Astrocyte of the hippocampus (primary cell): ENCODE measurements at regions not wholly inside any gene's neighbourhood (a gene's known extent, or its start where the extent isn't known, plus 50 kb on each side); places are given as distances from the start of the nearest gene placed in this dataset.
"Not testable (repeated sequence)": the region's sequence is repeated elsewhere in the genome, so short reads cannot be mapped to it uniquely, and the experiment has no call there.

Source experiments
- DNase-seq: peaks from one replicate; pipeline ENCODE4 v3.0.0; 2011; ENCODE audit warnings: low read depth, low spot score

DNA sequence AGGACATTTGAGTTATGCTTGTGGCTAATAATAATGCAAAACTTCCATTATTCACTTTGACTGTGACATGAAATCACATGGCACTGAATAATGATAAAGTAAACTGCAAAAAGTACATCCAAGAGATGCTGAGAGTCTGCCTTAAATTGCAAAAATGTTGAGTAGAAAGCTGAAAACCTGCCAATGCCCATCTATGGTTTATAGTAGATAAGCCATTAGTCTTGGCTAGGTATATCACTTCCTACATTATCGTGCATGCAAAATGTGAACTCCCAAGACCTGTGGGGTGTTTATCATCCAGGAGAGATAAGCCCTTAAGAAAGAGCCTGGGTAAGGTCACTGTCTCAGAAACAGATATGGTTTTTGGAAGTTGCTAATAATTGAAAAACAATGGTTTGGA lies 208.7 kb upstream of the DPYD start:
- DNase-seq, result no peak

DNA sequence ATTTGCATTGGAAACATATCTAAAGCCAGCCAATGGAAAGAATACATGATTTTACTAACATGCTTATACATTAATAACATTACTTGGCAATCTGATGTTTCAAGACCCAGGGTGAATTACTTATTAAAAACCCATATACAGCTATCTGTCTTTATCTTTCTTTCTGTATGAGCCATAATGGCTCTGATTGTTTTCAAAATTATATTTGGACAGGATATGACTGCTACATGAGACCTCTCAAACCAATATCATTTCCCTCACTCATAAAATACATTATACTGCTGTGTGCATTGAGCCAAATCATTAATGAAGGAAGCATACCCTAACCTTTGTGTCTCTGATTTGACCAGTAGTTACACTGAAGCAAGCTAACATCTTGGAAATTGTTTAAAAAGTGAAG lies 205.9 kb upstream of the DPYD start:
- DNase-seq, result no peak

DNA sequence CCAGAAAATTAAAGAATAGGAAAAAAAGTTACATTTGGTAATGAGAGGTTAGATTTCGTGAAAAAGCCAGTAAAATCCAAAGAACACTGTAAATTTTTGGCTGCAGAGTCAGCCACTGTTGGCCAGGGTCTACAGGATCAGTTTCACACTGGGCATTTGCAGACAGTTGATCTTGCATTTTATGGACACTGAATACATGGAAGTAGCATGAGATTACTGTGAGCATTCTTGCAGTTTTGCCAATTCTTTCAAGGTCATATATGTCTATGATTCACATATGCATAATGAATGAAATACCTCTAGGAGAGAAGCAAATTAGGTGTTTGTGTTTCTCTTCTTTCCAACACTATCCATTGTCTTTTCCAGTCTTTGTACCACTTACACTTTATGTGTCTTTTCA lies 200.8 kb upstream of the DPYD start:
- DNase-seq, result no peak

DNA sequence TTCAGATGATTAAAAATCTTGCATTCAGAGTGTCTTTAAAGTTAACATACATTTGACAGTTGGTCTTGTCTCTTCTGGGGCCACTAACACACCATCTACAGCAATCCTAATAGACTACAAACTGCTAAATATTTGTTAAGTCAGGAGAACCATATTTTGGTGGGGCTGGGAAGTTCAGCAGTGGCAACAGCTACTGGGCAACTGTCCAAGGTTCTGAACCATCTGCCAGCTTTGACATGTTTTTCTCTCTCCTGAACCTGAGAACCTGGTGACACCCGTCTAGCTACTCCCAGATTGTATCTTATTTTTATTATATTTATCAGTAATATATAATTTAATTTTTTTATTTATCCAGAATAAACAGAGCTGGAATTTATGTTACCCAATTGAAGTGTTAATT lies 199.0 kb upstream of the DPYD start:
- DNase-seq, result peak; percentile 40

DNA sequence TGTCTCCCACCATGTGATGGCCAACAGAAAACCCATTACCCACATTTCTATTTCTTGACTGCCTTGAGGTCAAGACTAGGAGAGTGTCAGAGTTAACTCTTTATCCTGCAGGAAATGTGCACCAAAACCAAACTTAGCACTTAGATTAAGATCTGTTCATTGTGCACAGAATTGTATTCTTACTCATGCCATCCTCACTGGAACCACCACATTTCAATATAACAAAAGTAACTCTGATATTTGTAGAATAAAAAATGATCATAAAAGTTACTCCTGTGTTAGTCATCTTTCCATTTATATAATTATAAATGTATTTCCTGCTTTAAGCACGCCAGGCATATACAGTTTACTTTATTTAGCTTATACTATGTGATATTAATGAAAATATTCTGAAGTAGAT lies 193.0 kb upstream of the DPYD start:
- no peak for DNase-seq

DNA sequence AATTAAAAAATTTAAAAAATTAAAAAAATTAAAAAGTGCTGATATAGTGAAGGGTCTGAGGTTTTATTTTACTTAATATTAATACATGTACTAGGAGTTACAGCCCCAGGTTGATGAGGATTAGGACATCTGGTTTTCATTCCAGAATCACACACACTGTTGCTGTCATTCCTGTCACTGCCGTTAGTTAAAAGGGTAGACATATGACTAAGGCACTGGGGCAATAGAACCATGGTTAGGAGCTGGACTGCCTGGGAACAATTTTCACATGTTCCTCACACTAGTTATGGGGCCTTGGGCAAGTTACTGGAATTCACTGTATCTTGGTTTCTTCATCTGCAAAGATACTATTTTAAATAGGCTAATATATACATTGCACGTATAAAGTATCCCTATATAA lies 191.8 kb upstream of the DPYD start:
- no peak for DNase-seq

DNA sequence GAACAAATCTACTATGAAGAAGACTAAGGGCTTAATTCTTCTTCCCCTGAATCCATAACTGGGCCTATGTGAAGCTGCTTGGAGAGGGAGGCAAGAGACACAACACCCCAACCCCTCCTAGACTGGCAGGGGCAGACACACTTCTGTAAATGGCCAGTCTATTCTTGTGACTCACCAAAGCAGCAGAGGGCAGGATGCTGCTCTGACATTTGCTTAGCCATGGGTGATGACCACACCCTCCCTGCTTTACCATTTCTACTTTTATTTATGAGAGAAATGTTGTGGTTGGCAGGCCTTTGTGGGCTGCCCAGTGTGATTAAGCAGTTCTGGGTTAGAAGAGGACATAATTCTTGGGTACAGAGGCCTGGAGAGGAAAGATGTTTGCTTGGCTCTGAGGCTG lies 189.8 kb upstream of the DPYD start:
- peak; percentile 68 for DNase-seq

DNA sequence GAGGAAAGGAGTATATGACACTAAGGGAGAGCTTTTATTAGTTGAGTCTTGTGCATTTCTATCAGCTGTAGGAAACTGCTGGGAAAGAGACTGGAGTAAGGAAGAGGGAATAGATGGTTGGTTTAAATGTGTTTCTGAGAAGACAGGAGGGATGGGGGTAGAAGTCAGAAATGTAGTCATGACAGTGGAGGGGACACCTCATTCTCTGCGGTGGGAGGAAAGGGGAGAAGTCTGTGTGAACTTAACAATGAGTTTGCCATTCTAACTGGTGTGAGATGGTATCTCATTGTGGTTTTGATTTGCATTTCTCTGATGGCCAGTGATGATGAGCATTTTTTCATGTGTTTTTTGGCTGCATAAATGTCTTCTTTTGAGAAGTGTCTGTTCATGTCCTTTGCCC lies 187.5 kb upstream of the DPYD start:
- DNase-seq, result not testable (repeated sequence)

DNA sequence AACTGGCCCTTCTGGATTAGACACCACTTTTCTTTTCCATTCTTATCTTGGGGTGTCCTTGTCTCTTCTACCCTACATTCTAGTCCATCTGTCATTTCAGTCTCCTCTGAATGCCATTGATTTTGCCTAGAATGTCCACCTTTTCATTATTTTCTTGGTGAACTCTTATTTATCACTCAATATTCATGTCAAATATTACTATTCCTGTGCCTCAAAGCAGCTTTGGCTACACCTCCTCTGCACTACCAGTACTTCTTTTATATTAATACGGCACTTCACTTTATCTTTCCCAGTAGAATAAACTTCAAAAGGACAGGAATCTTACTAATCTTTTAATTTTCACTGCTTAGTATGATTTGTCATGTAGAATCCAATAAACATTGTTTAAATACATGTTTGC lies 186.4 kb upstream of the DPYD start:
- DNase-seq, result no peak

DNA sequence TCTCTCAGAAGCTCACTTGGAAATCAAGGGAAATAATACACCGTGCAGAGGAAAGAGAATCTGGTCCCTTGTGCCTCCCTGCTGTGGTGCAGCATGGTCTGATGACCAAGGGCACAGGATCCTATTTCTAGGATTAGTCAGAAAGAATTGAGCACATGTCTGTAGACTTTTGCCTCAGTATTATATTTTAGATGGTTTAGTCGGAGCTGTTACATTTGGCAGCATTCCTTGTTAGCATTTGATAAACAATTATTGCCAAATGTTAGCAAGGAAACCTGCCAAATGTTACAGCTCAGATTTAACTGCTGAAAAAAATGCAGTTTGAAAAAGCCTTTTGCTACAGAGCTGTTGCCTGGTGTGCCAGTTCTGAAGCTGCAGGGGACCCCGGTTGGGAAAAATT lies 183.5 kb upstream of the DPYD start:
- DNase-seq, result peak; percentile 62

DNA sequence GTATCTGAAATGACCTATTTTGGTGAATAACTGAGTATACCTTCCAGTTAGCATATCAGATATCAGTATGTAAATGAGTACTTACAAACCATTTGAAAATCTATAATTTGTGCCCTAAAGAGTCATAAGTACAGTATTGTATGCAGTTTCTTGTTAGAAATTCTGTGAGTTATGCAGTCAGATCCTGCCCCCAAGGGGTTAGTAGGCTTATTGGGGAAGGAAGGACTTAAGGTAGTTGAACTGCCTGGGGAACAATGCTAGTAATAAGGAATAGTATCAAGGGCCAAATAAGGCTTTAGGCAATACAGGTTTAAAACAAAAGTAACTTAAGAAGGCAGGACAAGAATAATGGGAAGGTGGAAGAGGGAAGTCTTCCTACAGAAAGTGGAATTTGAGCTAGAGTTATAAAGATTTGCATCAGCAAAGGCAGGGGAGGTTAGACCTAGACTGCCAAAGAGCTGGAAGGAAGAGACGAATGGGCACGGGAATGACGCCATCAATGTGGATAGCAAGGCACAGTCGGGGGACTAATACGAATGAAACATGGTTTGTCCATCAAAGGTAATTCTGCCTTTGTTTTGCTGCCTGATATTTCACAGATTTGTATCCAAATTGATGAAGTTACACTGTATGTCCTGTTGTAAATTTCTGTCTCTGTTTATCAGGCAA lies 182.9 kb upstream of the DPYD start:
- DNase-seq, result peak; percentile 12

DNA sequence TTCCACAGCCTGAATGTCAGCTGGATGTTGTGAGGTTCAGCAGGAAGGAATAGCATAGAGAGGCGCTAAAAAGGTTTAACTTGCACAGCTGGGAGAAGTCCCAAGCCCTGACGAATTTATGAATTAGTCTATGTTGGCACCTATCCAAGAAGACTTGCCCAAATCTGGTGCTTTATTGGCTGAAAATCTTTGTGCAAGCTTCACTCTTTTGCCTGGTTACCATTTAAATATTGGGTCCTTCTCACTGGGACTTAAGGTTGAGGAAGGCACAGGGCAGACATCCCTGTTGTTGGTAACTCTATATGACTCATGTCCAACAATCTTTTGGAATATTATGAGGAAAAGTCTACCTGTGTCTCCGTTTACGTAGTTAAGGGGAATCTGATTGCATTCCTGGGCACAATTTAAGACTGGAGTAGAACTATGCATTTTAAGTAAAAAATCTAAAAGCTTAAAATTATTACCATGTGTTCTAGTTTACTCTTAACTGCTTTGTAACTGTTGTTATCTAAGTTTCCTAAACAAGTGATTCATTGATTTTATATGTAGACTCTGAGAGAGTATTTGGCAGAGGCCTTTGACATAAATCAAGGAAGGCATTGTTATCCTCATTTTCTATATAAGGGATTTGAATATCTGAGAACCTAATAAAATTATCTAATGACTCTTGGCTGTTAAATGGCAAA lies 181.7 kb upstream of the DPYD start:
- peak; percentile 43 for DNase-seq

DNA sequence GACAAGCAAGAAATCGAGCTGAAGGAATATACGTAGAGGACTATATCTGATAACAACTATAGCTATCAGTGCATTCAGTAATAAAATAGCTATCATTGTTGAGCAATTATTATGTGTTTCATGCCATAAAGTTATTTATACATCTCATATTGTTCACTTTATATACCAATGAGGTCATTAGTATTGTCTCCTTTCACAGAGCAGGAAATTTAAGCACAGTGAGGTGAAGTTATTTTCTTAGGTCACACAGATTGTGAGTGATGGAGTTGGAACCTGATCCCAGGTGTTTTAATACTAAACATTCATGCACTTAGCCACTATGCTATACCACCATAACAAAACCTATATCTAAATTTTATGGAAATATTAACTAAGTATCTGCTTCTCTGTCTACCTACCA lies 180.5 kb upstream of the DPYD start:
- no peak for DNase-seq

DNA sequence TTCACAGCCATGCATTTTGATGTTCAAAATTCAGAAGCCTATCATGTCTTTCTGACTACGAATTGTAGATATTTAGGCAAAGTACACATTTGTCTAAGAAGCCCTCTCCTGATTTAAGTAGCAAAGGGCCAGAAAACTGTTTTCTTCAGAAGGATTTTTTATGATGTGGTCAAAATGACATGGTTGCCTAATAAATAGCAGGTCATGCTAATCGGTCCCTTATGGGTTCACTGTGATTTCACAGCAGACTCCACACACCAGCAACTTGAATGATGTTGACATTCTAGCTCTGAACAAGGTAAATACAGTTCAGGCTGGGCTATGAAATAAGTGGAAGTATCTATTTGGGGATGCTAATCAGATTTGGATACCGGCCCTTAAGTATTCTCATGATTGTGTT lies 178.7 kb upstream of the DPYD start:
- DNase-seq, result no peak

DNA sequence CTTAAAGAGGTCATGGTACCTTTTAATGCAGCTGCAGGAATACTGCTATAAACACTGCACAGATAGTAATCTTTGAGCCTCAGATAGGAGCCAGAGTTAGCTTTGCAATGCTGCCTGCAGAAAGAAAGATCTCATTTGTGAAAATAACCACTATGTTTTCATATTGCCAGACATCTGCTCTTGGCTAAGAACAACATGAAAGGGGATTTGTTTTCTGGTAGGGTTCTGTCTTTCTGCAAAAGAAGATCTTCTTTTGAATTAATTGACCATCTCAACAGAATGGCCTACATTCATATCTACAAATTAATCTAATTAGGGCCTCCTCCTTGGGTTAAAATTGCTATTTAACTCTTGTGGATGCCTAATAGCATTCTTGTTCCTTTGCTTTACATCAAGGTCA lies 177.6 kb upstream of the DPYD start:
- DNase-seq, result no peak

DNA sequence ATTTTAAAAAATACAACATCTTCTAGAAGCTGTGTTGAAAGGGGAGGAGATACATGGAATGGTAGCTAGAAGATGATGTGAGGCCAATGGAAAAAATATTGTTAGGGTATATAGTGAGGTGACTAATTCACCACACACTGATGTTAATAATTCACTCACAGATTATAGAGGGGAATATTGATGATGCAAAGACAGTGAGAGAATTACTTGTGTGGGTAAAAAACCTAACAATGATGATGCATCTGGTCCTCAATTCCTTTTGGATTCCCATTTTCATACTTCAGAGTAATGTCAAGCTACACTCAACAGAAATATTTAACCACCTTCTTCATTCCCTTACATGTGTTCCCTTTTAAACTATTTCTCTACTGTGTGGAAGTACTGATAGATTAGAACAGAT lies 169.5 kb upstream of the DPYD start:
- DNase-seq, result no peak

DNA sequence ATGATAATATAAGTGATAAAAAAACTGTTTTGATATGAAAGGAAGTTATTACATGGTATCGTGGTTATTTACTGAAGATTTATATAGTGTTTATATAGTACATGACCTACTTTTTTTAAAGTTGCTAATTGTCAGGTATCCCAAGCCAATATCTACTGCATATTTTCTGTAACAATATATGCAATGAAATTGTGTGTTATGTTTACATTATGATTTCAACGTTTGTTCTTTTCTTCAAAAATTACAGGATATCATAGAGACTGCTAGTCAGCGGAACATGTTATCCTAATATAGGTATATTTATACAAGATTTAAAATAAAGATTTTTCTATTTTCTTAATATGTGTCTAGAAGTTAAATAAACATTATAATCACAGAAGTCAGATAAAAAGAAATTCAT lies 167.5 kb upstream of the DPYD start:
- DNase-seq, result no peak

DNA sequence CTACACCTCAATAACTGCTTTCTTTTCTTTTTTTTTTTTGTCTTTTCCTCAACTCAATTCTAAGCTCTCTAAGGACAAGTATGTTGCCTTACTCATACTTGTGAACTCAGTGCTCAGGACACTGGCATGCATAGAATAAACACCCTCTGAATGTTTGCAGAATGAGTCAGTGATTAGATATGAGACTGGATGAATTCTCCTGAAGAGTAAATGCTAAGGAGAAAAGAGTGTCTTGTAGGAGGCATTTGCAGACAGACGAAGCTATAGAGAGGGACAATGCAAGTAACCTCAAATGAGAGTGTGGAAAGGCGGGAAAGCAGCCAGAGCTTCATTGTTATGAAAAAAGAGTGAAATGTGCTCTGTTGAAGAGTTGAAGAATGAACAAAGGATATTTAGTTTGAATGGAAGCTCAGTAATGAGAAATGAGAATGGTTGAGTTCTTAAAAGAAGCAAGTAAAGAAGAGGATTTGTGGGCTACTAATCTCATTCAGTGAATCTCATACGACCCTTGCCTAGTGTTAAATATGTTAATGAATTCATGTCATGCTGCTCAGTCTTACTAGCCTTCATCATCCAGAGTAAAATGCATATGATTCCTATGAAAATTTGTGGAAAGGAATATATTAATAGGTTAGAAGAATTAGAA lies 166.1 kb upstream of the DPYD start:
- peak; percentile 93 for DNase-seq

DNA sequence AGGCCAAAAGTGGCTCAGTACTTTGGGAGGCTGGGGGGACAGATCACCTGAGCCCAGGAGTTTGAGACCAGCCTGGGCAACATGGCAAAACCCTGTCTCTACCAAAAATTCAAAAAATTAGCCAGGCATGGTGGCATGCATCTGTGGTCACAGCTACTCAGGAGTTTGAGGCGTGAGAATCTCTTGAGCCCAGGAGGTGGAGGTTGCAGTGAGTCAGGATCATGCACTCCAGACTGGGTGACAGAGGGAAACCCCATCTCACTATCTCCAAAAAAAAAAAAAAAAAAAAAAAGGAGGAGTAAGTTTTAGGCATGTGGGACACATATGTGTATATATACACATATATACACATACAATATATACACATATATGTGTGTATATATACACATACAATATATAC lies 165.3 kb upstream of the DPYD start:
- peak; percentile 77 for DNase-seq

DNA sequence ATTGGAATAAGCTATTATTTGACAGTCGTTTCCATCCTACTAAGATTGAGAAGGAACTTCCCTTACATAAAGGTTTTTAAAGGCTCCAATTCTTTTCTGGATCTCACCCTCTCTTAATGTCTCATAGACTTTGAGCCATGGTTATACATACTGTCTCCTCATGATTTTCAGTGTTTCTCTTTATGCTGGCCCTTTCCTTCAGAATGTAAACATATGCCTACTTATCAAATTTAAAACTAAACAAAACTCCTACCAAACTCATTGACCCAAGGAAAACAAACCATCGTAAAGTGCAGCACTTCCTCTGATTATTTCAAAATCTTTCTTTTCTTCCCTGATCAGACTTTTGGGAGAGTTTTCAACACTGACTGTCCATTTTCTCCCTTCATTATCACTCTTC lies 163.4 kb upstream of the DPYD start:
- DNase-seq, result no peak

DNA sequence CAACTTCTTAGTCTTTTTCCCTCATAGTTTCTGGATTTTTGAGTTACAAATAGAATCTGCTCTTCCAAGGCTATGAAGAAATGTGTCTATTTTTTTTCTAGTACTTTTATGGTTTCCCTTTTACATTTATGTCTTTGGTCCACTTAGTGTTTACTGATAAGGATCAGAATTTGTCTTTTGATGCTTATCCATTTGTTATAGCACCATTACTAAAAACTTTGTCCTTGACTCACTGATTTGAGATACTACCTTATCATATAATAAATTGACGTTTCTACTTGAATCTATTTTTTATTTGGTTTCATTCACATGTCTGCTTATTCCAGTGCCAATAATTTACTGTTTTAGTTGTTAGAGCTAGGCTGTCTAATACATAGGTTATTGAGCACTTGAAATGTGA lies 161.1 kb upstream of the DPYD start:
- DNase-seq, result no peak

DNA sequence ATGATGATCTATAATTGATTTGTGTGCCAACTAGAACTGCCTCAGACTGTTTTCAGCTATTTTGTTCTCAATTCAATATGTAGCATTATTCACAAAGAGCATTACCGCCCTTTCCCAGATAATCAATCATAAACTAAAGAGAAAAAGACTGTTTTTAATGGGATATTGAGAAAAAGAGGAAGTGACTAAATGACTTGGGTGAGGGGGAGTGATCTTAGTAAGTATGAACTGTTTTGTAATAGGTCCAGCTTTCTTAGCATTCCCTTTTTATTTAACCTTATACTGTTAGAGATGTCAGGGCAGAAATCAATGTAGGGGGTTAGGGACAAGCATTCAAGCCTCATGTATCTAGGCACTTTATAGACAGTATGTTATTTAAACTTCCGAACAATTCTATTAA lies 157.8 kb upstream of the DPYD start:
- no peak for DNase-seq

DNA sequence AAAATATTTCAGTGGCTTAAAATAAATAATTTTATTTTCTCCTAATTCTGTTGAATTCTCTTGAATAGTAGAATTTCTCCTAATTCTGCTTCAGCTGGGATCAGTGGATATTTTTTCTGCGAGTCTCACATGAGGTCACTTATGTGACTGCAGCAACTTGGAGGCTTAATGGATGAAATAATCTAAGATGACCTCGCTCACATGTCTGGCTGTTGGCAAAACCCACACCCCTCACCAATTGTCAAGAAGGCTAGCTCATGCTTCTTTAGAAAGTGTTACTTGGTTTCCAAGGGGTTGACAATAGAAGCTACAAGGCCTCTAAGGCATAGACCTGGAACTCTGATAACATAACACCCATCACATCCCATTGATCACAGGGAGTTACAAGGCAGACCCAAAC lies 156.9 kb upstream of the DPYD start:
- DNase-seq, result peak; percentile 5
